H1 (cell line): ENCODE measurements at regions not wholly inside any gene's neighbourhood (a gene's known extent, or its start where the extent isn't known, plus 50 kb on each side); places are given as distances from the start of the nearest gene placed in this dataset.

ENCODE experiments used
- CTCF ChIA-PET: fragments of 300-600 bp; sonication (Branson Sonifier 250); formaldehyde crosslinking; loops from one replicate; lab custom pipeline; 2021; ENCODE audit not compliant: partially characterized antibody; lab: Charles Lee
- POLR2A ChIA-PET: fragments of 300-600 bp; sonication (Branson Sonifier 250); formaldehyde crosslinking; loops from one replicate; lab custom pipeline; 2021; ENCODE audit warnings: inconsistent platforms; ENCODE audit not compliant: partially characterized antibody; lab: Charles Lee
- DNase-seq, 2 experiments: peaks; one replicate each; pipeline versions ENCODE4 v3.0.0 to v3.0.0-alpha.2; 2010 to 2022; ENCODE audit warnings: low spot score in 2 of 2, low read depth in 1 of 2, mixed read lengths in 1 of 2
- FAIRE-seq: peaks from 2 replicates; lab custom pipeline; 2011; peaks lifted over from hg19 to GRCh38; lab: Jason Lieb, UNC
- H2AFZ ChIP-seq: 2 replicates; pipeline ENCODE4 v1.8.1; 2012; ENCODE audit warnings: low read length, inconsistent platforms
- H2AK5ac ChIP-seq: 2 replicates; pipeline ENCODE4 v1.6.1; 2013; ENCODE audit warnings: low read depth, low read length
- H2BK120ac ChIP-seq: replicated peaks from 2 replicates; pipeline ENCODE3; 2013; ENCODE audit warnings: low read depth, low read length, inconsistent platforms
- H2BK12ac ChIP-seq: 2 replicates; pipeline ENCODE4 v1.6.1; 2013; ENCODE audit warnings: low read depth, low read length
- H2BK15ac ChIP-seq: 2 replicates; pipeline ENCODE4 v1.6.1; 2013; ENCODE audit warnings: low read length
- H2BK20ac ChIP-seq: 2 replicates; pipeline ENCODE4 v1.6.1; 2013; ENCODE audit warnings: low read length
- H2BK5ac ChIP-seq: 2 replicates; pipeline ENCODE4 v1.6.1; 2013; ENCODE audit warnings: low read depth, low read length
- H3K14ac ChIP-seq: 2 replicates; pipeline ENCODE4 v1.6.1; 2013; ENCODE audit warnings: inconsistent platforms; ENCODE audit not compliant: insufficient read length
- H3K18ac ChIP-seq: 2 replicates; pipeline ENCODE4 v1.6.1; 2013; ENCODE audit warnings: low read length; ENCODE audit errors: extremely low read depth
- H3K23ac ChIP-seq: 2 replicates; pipeline ENCODE4 v1.6.1; 2013; ENCODE audit warnings: inconsistent platforms; ENCODE audit not compliant: insufficient read length
- H3K23me2 ChIP-seq: 2 replicates; pipeline ENCODE4 v1.6.1; 2013; ENCODE audit warnings: low read depth, low read length
- H3K27ac ChIP-seq: 2 replicates; pipeline ENCODE4 v1.6.1; 2011; ENCODE audit warnings: low read depth, low read length, inconsistent platforms
- H3K27me3 ChIP-seq, 4 experiments: replicated peaks in 1 of 4; 1 replicate in 1 of 4; 2 replicates in 3 of 4; pipeline versions ENCODE4 v1.6.1 to v1.8.1; 2011 to 2013; ENCODE audit warnings: low read length in 3 of 4, mild to moderate bottlenecking in 3 of 4, inconsistent platforms in 2 of 4, mixed read lengths in 2 of 4, moderate library complexity in 1 of 4; ENCODE audit not compliant: control insufficient read depth in 3 of 4, insufficient read depth in 3 of 4; ENCODE audit errors: extremely low read depth in 1 of 4
- H3K36me3 ChIP-seq, 4 experiments: 2 replicates each; pipeline versions ENCODE4 v1.6.1 to v1.8.1; 2011 to 2013; ENCODE audit warnings: mild to moderate bottlenecking in 4 of 4, low read length in 3 of 4, moderate library complexity in 2 of 4, control low read depth in 1 of 4, inconsistent platforms in 1 of 4; ENCODE audit not compliant: insufficient read depth in 4 of 4, control insufficient read depth in 2 of 4
- H3K4ac ChIP-seq: replicated peaks from 2 replicates; pipeline ENCODE3; 2013; ENCODE audit warnings: low read length, low read depth, mixed read lengths, inconsistent platforms; ENCODE audit not compliant: insufficient read length
- H3K4me1 ChIP-seq, 4 experiments: replicated peaks in 1 of 4; 1 replicate in 1 of 4; 2 replicates in 3 of 4; pipeline versions ENCODE4 v1.6.1 to v1.8.1; 2011 to 2013; ENCODE audit warnings: low read length in 3 of 4, inconsistent platforms in 2 of 4, mixed read lengths in 1 of 4; ENCODE audit not compliant: insufficient read depth in 4 of 4, control insufficient read depth in 3 of 4
- H3K4me2 ChIP-seq, 2 experiments: 2 replicates each; pipeline versions ENCODE4 v1.6.1 to v1.8.1; 2011 to 2013; ENCODE audit warnings: low read depth in 2 of 2, low read length in 2 of 2, control low read depth in 1 of 2, inconsistent platforms in 1 of 2, mild to moderate bottlenecking in 1 of 2; ENCODE audit not compliant: insufficient read depth in 1 of 2
- H3K4me3 ChIP-seq, 4 experiments: fragments of 200-600, 300-600 bp in 1 of 4; sonication (generic), shearing (Covaris generic), sonication (Bioruptor Twin) in 1 of 4; 2 replicates each; pipeline versions ENCODE4 v1.5.1 to v1.8.1; 2011 to 2016; ENCODE audit warnings: low read length in 4 of 4, low read depth in 3 of 4, control low read depth in 2 of 4, inconsistent platforms in 2 of 4, mild to moderate bottlenecking in 2 of 4, mixed read lengths in 1 of 4, moderate library complexity in 1 of 4; ENCODE audit not compliant: insufficient read depth in 2 of 4; ENCODE audit errors: extremely low read depth in 1 of 4
- H3K56ac ChIP-seq: replicated peaks from 2 replicates; pipeline ENCODE3; 2013; ENCODE audit warnings: low read depth, mild to moderate bottlenecking, mixed read lengths, low read length, inconsistent platforms; ENCODE audit not compliant: insufficient read length
- H3K79me1 ChIP-seq: 2 replicates; pipeline ENCODE4 v1.6.1; 2013; ENCODE audit warnings: low read depth, low read length, control low read depth
- H3K79me2 ChIP-seq, 2 experiments: 2 replicates each; pipeline versions ENCODE4 v1.6.1 to v1.8.1; 2012 to 2013; ENCODE audit warnings: low read length in 2 of 2, mild to moderate bottlenecking in 2 of 2, inconsistent platforms in 1 of 2; ENCODE audit not compliant: insufficient read depth in 2 of 2, control insufficient read depth in 1 of 2
- H3K9ac ChIP-seq, 4 experiments: replicated peaks in 1 of 4; 1 replicate in 1 of 4; 2 replicates in 3 of 4; pipeline versions ENCODE4 v1.6.1 to v1.8.1; 2011 to 2013; ENCODE audit warnings: low read depth in 3 of 4, low read length in 3 of 4, control low read depth in 2 of 4, mild to moderate bottlenecking in 2 of 4, moderate library complexity in 2 of 4, inconsistent platforms in 1 of 4; ENCODE audit errors: extremely low read depth in 1 of 4
- H3K9me3 ChIP-seq, 2 experiments: 2 replicates each; pipeline versions ENCODE4 v1.6.1 to v1.8.1; 2012 to 2013; ENCODE audit warnings: mild to moderate bottlenecking in 2 of 2, moderate library complexity in 2 of 2, control low read depth in 1 of 2, inconsistent platforms in 1 of 2, low read depth in 1 of 2, low read length in 1 of 2, mixed read lengths in 1 of 2; ENCODE audit not compliant: insufficient read depth in 2 of 2
- H4K20me1 ChIP-seq, 2 experiments: replicated peaks in 1 of 2; 2 replicates each; pipeline versions ENCODE3 to v1.8.1; 2011 to 2013; ENCODE audit warnings: inconsistent platforms in 2 of 2, low read length in 2 of 2, mild to moderate bottlenecking in 1 of 2; ENCODE audit not compliant: insufficient read depth in 2 of 2, control insufficient read depth in 1 of 2
- H4K5ac ChIP-seq: 2 replicates; pipeline ENCODE4 v1.6.1; 2013; ENCODE audit warnings: low read length, low read depth, mixed read lengths, inconsistent platforms; ENCODE audit not compliant: insufficient read length
- H4K8ac ChIP-seq: 2 replicates; pipeline ENCODE4 v1.8.0; 2013; ENCODE audit warnings: mild to moderate bottlenecking, moderate library complexity, low read length, inconsistent platforms; ENCODE audit not compliant: insufficient read depth; ENCODE audit errors: extremely low read depth
- H4K91ac ChIP-seq: replicated peaks from 2 replicates; pipeline ENCODE3; 2013; ENCODE audit warnings: low read length, mixed read lengths, inconsistent platforms; ENCODE audit not compliant: insufficient read length
- BACH1 ChIP-seq: IDR thresholded peaks from 2 replicates; pipeline ENCODE4 v1.6.1; 2012; ENCODE audit warnings: low read length, improper control_type of control experiment
- BCL11A ChIP-seq, 2 experiments: IDR thresholded peaks; one replicate each; pipeline ENCODE4 v1.6.1; 2011; ENCODE audit warnings: low read depth in 2 of 2, low read length in 2 of 2, mild to moderate bottlenecking in 2 of 2
- CBX8 ChIP-seq: fragments of 300-800, 300-1000 bp; sonication (generic); IDR thresholded peaks from 2 replicates; pipeline ENCODE4 v1.7.1; 2016; ENCODE audit warnings: low read depth, low read length, borderline replicate concordance
- CHD2 ChIP-seq: IDR thresholded peaks from 2 replicates; pipeline ENCODE4 v1.6.1; 2012; ENCODE audit warnings: low read length, improper control_type of control experiment
- CREB1 ChIP-seq: IDR thresholded peaks from 2 replicates; pipeline ENCODE4 v1.6.1; 2012; ENCODE audit warnings: inconsistent platforms
- FOSL1 ChIP-seq: IDR thresholded peaks from 2 replicates; pipeline ENCODE4 v1.6.1; 2011; ENCODE audit warnings: mild to moderate bottlenecking, low read depth, low read length, moderate library complexity; ENCODE audit not compliant: insufficient read depth
- HDAC6 ChIP-seq: IDR thresholded peaks from one replicate; pipeline ENCODE4 v1.7.1; 2012; ENCODE audit warnings: low read depth, mild to moderate bottlenecking, inconsistent platforms, low read length, moderate library complexity
- KDM1A ChIP-seq: fragments of 200-600, 300-600 bp; sonication (generic); IDR thresholded peaks from 2 replicates; pipeline ENCODE4 v1.7.1; 2016; ENCODE audit warnings: mild to moderate bottlenecking, low read length, borderline replicate concordance
- NRF1 ChIP-seq: IDR thresholded peaks from 2 replicates; pipeline ENCODE4 v1.6.1; 2011; ENCODE audit warnings: mild to moderate bottlenecking, low read depth, low read length, improper control_type of control experiment
- RXRA ChIP-seq: IDR thresholded peaks from 2 replicates; pipeline ENCODE4 v1.6.1; 2011; ENCODE audit warnings: low read depth, mild to moderate bottlenecking, low read length, moderate library complexity; ENCODE audit not compliant: insufficient read depth
- SIRT6 ChIP-seq: IDR thresholded peaks from one replicate; pipeline ENCODE4 v1.7.1; 2012; ENCODE audit warnings: low read length, inconsistent platforms
- TAF7 ChIP-seq: optimal IDR thresholded peaks from 2 replicates; pipeline ENCODE3; 2011; ENCODE audit warnings: low read depth, mild to moderate bottlenecking, inconsistent platforms, low read length, moderate library complexity, borderline replicate concordance
- TCF12 ChIP-seq: IDR thresholded peaks from 2 replicates; pipeline ENCODE4 v1.6.1; 2011; ENCODE audit warnings: low read depth, mild to moderate bottlenecking, low read length
- TEAD4 ChIP-seq: IDR thresholded peaks from 2 replicates; pipeline ENCODE4 v1.6.1; 2012; ENCODE audit warnings: low read depth, low read length, inconsistent platforms, mixed read lengths
- ZNF274 ChIP-seq: IDR thresholded peaks from 2 replicates; pipeline ENCODE4 v1.7.0; 2012; ENCODE audit warnings: low read length, borderline replicate concordance; ENCODE audit errors: extremely low read depth
- WGBS, 2 experiments: shearing (Covaris generic) in 1 of 2; methylation state at CpG; one replicate each; pipeline versions ENCODE4 v1.1.6 to v1.1.7; 2013 to 2015; ENCODE audit warnings: low lambda C conversion rate in 2 of 2, mixed read lengths in 2 of 2, inconsistent platforms in 1 of 2, low coverage in 1 of 2, missing lambda C conversion rate in 1 of 2; ENCODE audit not compliant: insufficient replicate concordance in 2 of 2, insufficient coverage in 1 of 2, insufficient read length in 1 of 2; ENCODE audit errors: extremely low coverage in 1 of 2, missing lambda C conversion rate in 1 of 2; 5-methylcytosine and 5-hydroxymethylcytosine counted together
- TF ChIP-seq, protein P1 (sequence below): IDR thresholded peaks from 2 replicates; pipeline ENCODE4 v1.6.1; 2012; ENCODE audit warnings: inconsistent platforms

DNA sequence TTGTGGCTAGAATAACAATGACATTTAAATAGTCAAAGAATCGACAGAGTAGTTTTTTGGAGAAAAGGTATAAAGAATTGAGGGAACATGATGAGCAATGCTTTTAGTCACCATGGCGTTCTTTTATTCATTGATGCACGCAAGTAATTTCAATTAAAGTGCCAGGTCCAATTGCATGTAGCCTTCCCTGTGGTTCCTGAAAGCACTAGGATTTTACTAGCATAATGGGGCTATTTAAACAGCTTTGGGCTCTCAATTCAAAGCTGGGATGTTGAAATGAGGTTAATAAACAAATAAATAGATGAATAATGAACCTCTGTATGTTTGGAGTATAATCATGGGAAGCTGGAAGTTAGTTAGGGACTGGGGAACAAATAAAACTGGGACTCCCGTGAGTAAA lies 121.2 kb upstream of the GAP43 start:
- POLR2A ChIA-PET = interaction anchor here (2.9 kb wide), 1 partner anchor 11 kb away, joined by 11 read pairs; no protein-coding TSS in a partner anchor
- FAIRE-seq = no peak
- no peak overlapping the region for H3K9ac ChIP-seq
- TF ChIP-seq BCL11A (IDR thresholded peaks at IDR 0.05; ENCODE audit: low read depth in 2 of 2, low read length in 2 of 2) (no peak), TEAD4 (no peak), CBX8 (no peak), BACH1 (no peak), TCF12 (no peak), KDM1A (no peak), TAF7 (no peak), CREB1 (no peak), RXRA (no peak), SIRT6 (no peak), NRF1 (no peak), FOSL1 (no peak), CHD2 (no peak), ZNF274 (no peak), HDAC6 (no peak)
- TF ChIP-seq, protein P1, sequence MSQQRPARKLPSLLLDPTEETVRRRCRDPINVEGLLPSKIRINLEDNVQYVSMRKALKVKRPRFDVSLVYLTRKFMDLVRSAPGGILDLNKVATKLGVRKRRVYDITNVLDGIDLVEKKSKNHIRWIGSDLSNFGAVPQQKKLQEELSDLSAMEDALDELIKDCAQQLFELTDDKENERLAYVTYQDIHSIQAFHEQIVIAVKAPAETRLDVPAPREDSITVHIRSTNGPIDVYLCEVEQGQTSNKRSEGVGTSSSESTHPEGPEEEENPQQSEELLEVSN = no peak

More for the DNA sequence above, 121.2 kb upstream of the GAP43 start:
- Histone ChIP-seq H3K18ac (no peak overlapping the region), H3K79me2 (no peaks in the 10 kb centered on the region), H3K4me2 (no peak overlapping the region), H2AK5ac (no peak overlapping the region), H3K36me3 (no peaks in the 10 kb centered on the region), H4K91ac (no peak overlapping the region), H3K4me1 (no peaks in the 10 kb centered on the region), H2BK20ac (no peak overlapping the region), H3K56ac (no peak overlapping the region), H4K20me1 (no peaks in the 10 kb centered on the region), H2BK12ac (no peak overlapping the region), H3K23me2 (no peaks in the 10 kb centered on the region), H4K8ac (no peak overlapping the region), H2BK5ac (no peak overlapping the region), H2AFZ (no peak overlapping the region), H2BK120ac (no peak overlapping the region), H4K5ac (no peak overlapping the region), H3K4ac (no peak overlapping the region), H2BK15ac (no peak overlapping the region), H3K9me3 (peaks cover 7 to 10% of the 10 kb centered on the region in 2 experiments; a peak in 3 of 4 replicates), H3K27me3 (no peaks in the 10 kb centered on the region), H3K79me1 (no peaks in the 10 kb centered on the region), H3K27ac (no peak overlapping the region), H3K23ac (no peak overlapping the region), H3K4me3 (no peak overlapping the region), H3K14ac (no peak overlapping the region)
- WGBS, 2 experiments = 90% methylated on average over 4 of the region's 4 CpGs; no CpG with 5 or more reads in 1 of the 2 experiments
- CTCF ChIA-PET = interaction anchor here (1.5 kb wide), 1 partner anchor 282 kb away, joined by 4 read pairs; no protein-coding TSS in a partner anchor
- DNase-seq = no peak
